H1 (cell line): ENCODE measurements at regions not wholly inside any gene's neighbourhood (a gene's known extent, or its start where the extent isn't known, plus 50 kb on each side); places are given as distances from the start of the nearest gene placed in this dataset.

Source experiments
- CTCF ChIA-PET: fragments of 300-600 bp; sonication (Branson Sonifier 250); formaldehyde crosslinking; loops from one replicate; lab custom pipeline; 2021; ENCODE audit not compliant: partially characterized antibody; lab: Charles Lee
- POLR2A ChIA-PET: fragments of 300-600 bp; sonication (Branson Sonifier 250); formaldehyde crosslinking; loops from one replicate; lab custom pipeline; 2021; ENCODE audit warnings: inconsistent platforms; ENCODE audit not compliant: partially characterized antibody; lab: Charles Lee
- DNase-seq, 2 experiments: peaks; one replicate each; pipeline versions ENCODE4 v3.0.0 to v3.0.0-alpha.2; 2010 to 2022; ENCODE audit warnings: low spot score in 2 of 2, low read depth in 1 of 2, mixed read lengths in 1 of 2
- FAIRE-seq: peaks from 2 replicates; lab custom pipeline; 2011; peaks lifted over from hg19 to GRCh38; lab: Jason Lieb, UNC
- H2AFZ ChIP-seq: 2 replicates; pipeline ENCODE4 v1.8.1; 2012; ENCODE audit warnings: low read length, inconsistent platforms
- H2AK5ac ChIP-seq: 2 replicates; pipeline ENCODE4 v1.6.1; 2013; ENCODE audit warnings: low read depth, low read length
- H2BK120ac ChIP-seq: replicated peaks from 2 replicates; pipeline ENCODE3; 2013; ENCODE audit warnings: low read depth, low read length, inconsistent platforms
- H2BK12ac ChIP-seq: 2 replicates; pipeline ENCODE4 v1.6.1; 2013; ENCODE audit warnings: low read depth, low read length
- H2BK15ac ChIP-seq: 2 replicates; pipeline ENCODE4 v1.6.1; 2013; ENCODE audit warnings: low read length
- H2BK20ac ChIP-seq: 2 replicates; pipeline ENCODE4 v1.6.1; 2013; ENCODE audit warnings: low read length
- H2BK5ac ChIP-seq: 2 replicates; pipeline ENCODE4 v1.6.1; 2013; ENCODE audit warnings: low read depth, low read length
- H3K14ac ChIP-seq: 2 replicates; pipeline ENCODE4 v1.6.1; 2013; ENCODE audit warnings: inconsistent platforms; ENCODE audit not compliant: insufficient read length
- H3K18ac ChIP-seq: 2 replicates; pipeline ENCODE4 v1.6.1; 2013; ENCODE audit warnings: low read length; ENCODE audit errors: extremely low read depth
- H3K23ac ChIP-seq: 2 replicates; pipeline ENCODE4 v1.6.1; 2013; ENCODE audit warnings: inconsistent platforms; ENCODE audit not compliant: insufficient read length
- H3K23me2 ChIP-seq: 2 replicates; pipeline ENCODE4 v1.6.1; 2013; ENCODE audit warnings: low read depth, low read length
- H3K27ac ChIP-seq: 2 replicates; pipeline ENCODE4 v1.6.1; 2011; ENCODE audit warnings: low read depth, low read length, inconsistent platforms
- H3K27me3 ChIP-seq, 4 experiments: replicated peaks in 1 of 4; 1 replicate in 1 of 4; 2 replicates in 3 of 4; pipeline versions ENCODE4 v1.6.1 to v1.8.1; 2011 to 2013; ENCODE audit warnings: low read length in 3 of 4, mild to moderate bottlenecking in 3 of 4, inconsistent platforms in 2 of 4, mixed read lengths in 2 of 4, moderate library complexity in 1 of 4; ENCODE audit not compliant: control insufficient read depth in 3 of 4, insufficient read depth in 3 of 4; ENCODE audit errors: extremely low read depth in 1 of 4
- H3K36me3 ChIP-seq, 4 experiments: 2 replicates each; pipeline versions ENCODE4 v1.6.1 to v1.8.1; 2011 to 2013; ENCODE audit warnings: mild to moderate bottlenecking in 4 of 4, low read length in 3 of 4, moderate library complexity in 2 of 4, control low read depth in 1 of 4, inconsistent platforms in 1 of 4; ENCODE audit not compliant: insufficient read depth in 4 of 4, control insufficient read depth in 2 of 4
- H3K4ac ChIP-seq: replicated peaks from 2 replicates; pipeline ENCODE3; 2013; ENCODE audit warnings: low read length, low read depth, mixed read lengths, inconsistent platforms; ENCODE audit not compliant: insufficient read length
- H3K4me1 ChIP-seq, 4 experiments: replicated peaks in 1 of 4; 1 replicate in 1 of 4; 2 replicates in 3 of 4; pipeline versions ENCODE4 v1.6.1 to v1.8.1; 2011 to 2013; ENCODE audit warnings: low read length in 3 of 4, inconsistent platforms in 2 of 4, mixed read lengths in 1 of 4; ENCODE audit not compliant: insufficient read depth in 4 of 4, control insufficient read depth in 3 of 4
- H3K4me2 ChIP-seq, 2 experiments: 2 replicates each; pipeline versions ENCODE4 v1.6.1 to v1.8.1; 2011 to 2013; ENCODE audit warnings: low read depth in 2 of 2, low read length in 2 of 2, control low read depth in 1 of 2, inconsistent platforms in 1 of 2, mild to moderate bottlenecking in 1 of 2; ENCODE audit not compliant: insufficient read depth in 1 of 2
- H3K4me3 ChIP-seq, 4 experiments: fragments of 200-600, 300-600 bp in 1 of 4; sonication (generic), shearing (Covaris generic), sonication (Bioruptor Twin) in 1 of 4; 2 replicates each; pipeline versions ENCODE4 v1.5.1 to v1.8.1; 2011 to 2016; ENCODE audit warnings: low read length in 4 of 4, low read depth in 3 of 4, control low read depth in 2 of 4, inconsistent platforms in 2 of 4, mild to moderate bottlenecking in 2 of 4, mixed read lengths in 1 of 4, moderate library complexity in 1 of 4; ENCODE audit not compliant: insufficient read depth in 2 of 4; ENCODE audit errors: extremely low read depth in 1 of 4
- H3K56ac ChIP-seq: replicated peaks from 2 replicates; pipeline ENCODE3; 2013; ENCODE audit warnings: low read depth, mild to moderate bottlenecking, mixed read lengths, low read length, inconsistent platforms; ENCODE audit not compliant: insufficient read length
- H3K79me1 ChIP-seq: 2 replicates; pipeline ENCODE4 v1.6.1; 2013; ENCODE audit warnings: low read depth, low read length, control low read depth
- H3K79me2 ChIP-seq, 2 experiments: 2 replicates each; pipeline versions ENCODE4 v1.6.1 to v1.8.1; 2012 to 2013; ENCODE audit warnings: low read length in 2 of 2, mild to moderate bottlenecking in 2 of 2, inconsistent platforms in 1 of 2; ENCODE audit not compliant: insufficient read depth in 2 of 2, control insufficient read depth in 1 of 2
- H3K9ac ChIP-seq, 4 experiments: replicated peaks in 1 of 4; 1 replicate in 1 of 4; 2 replicates in 3 of 4; pipeline versions ENCODE4 v1.6.1 to v1.8.1; 2011 to 2013; ENCODE audit warnings: low read depth in 3 of 4, low read length in 3 of 4, control low read depth in 2 of 4, mild to moderate bottlenecking in 2 of 4, moderate library complexity in 2 of 4, inconsistent platforms in 1 of 4; ENCODE audit errors: extremely low read depth in 1 of 4
- H3K9me3 ChIP-seq, 2 experiments: 2 replicates each; pipeline versions ENCODE4 v1.6.1 to v1.8.1; 2012 to 2013; ENCODE audit warnings: mild to moderate bottlenecking in 2 of 2, moderate library complexity in 2 of 2, control low read depth in 1 of 2, inconsistent platforms in 1 of 2, low read depth in 1 of 2, low read length in 1 of 2, mixed read lengths in 1 of 2; ENCODE audit not compliant: insufficient read depth in 2 of 2
- H4K20me1 ChIP-seq, 2 experiments: replicated peaks in 1 of 2; 2 replicates each; pipeline versions ENCODE3 to v1.8.1; 2011 to 2013; ENCODE audit warnings: inconsistent platforms in 2 of 2, low read length in 2 of 2, mild to moderate bottlenecking in 1 of 2; ENCODE audit not compliant: insufficient read depth in 2 of 2, control insufficient read depth in 1 of 2
- H4K5ac ChIP-seq: 2 replicates; pipeline ENCODE4 v1.6.1; 2013; ENCODE audit warnings: low read length, low read depth, mixed read lengths, inconsistent platforms; ENCODE audit not compliant: insufficient read length
- H4K8ac ChIP-seq: 2 replicates; pipeline ENCODE4 v1.8.0; 2013; ENCODE audit warnings: mild to moderate bottlenecking, moderate library complexity, low read length, inconsistent platforms; ENCODE audit not compliant: insufficient read depth; ENCODE audit errors: extremely low read depth
- H4K91ac ChIP-seq: replicated peaks from 2 replicates; pipeline ENCODE3; 2013; ENCODE audit warnings: low read length, mixed read lengths, inconsistent platforms; ENCODE audit not compliant: insufficient read length
- ASH2L ChIP-seq: fragments of 200-600, 300-600 bp; sonication (generic); IDR thresholded peaks from one replicate; pipeline ENCODE4 v1.7.1; 2017; ENCODE audit warnings: low read length
- CREB1 ChIP-seq: IDR thresholded peaks from 2 replicates; pipeline ENCODE4 v1.6.1; 2012; ENCODE audit warnings: inconsistent platforms
- EGR1 ChIP-seq: IDR thresholded peaks from 2 replicates; pipeline ENCODE4 v1.6.1; 2011; ENCODE audit warnings: low read depth, low read length, borderline replicate concordance
- EZH2 ChIP-seq: fragments of 200-600 bp; sonication (generic); IDR thresholded peaks from 2 replicates; pipeline ENCODE4 v1.7.1; 2012; ENCODE audit warnings: low read depth, mild to moderate bottlenecking, moderate library complexity, low read length, inconsistent platforms; ENCODE audit not compliant: severe bottlenecking
- KDM4A ChIP-seq: IDR thresholded peaks from one replicate; pipeline ENCODE4 v1.7.1; 2012; ENCODE audit warnings: low read depth, mild to moderate bottlenecking, moderate library complexity, low read length, inconsistent platforms; ENCODE audit not compliant: severe bottlenecking
- RAD21 ChIP-seq, 2 experiments: IDR thresholded peaks in 1 of 2; conservative IDR thresholded peaks in 1 of 2; 2 replicates each; pipeline ENCODE4 v1.6.1; 2011; ENCODE audit warnings: low read depth in 2 of 2, low read length in 2 of 2, improper control_type of control experiment in 1 of 2, inconsistent platforms in 1 of 2, mild to moderate bottlenecking in 1 of 2, moderate library complexity in 1 of 2
- RFX5 ChIP-seq: IDR thresholded peaks from 2 replicates; pipeline ENCODE4 v1.6.1; 2011; ENCODE audit warnings: low read depth, low read length, improper control_type of control experiment, borderline replicate concordance
- SIRT6 ChIP-seq: IDR thresholded peaks from one replicate; pipeline ENCODE4 v1.7.1; 2012; ENCODE audit warnings: low read length, inconsistent platforms
- SP4 ChIP-seq: IDR thresholded peaks from 2 replicates; pipeline ENCODE4 v1.6.1; 2012; ENCODE audit warnings: low read length, inconsistent platforms
- TAF1 ChIP-seq: IDR thresholded peaks from 2 replicates; pipeline ENCODE4 v1.6.1; 2011; ENCODE audit warnings: mild to moderate bottlenecking, low read depth, low read length
- TBP ChIP-seq: IDR thresholded peaks from 2 replicates; pipeline ENCODE4 v1.6.1; 2011; ENCODE audit warnings: low read depth, low read length, improper control_type of control experiment
- ZNF274 ChIP-seq: IDR thresholded peaks from 2 replicates; pipeline ENCODE4 v1.7.0; 2012; ENCODE audit warnings: low read length, borderline replicate concordance; ENCODE audit errors: extremely low read depth
- WGBS, 2 experiments: shearing (Covaris generic) in 1 of 2; methylation state at CpG; one replicate each; pipeline versions ENCODE4 v1.1.6 to v1.1.7; 2013 to 2015; ENCODE audit warnings: low lambda C conversion rate in 2 of 2, mixed read lengths in 2 of 2, inconsistent platforms in 1 of 2, low coverage in 1 of 2, missing lambda C conversion rate in 1 of 2; ENCODE audit not compliant: insufficient replicate concordance in 2 of 2, insufficient coverage in 1 of 2, insufficient read length in 1 of 2; ENCODE audit errors: extremely low coverage in 1 of 2, missing lambda C conversion rate in 1 of 2; 5-methylcytosine and 5-hydroxymethylcytosine counted together

DNA sequence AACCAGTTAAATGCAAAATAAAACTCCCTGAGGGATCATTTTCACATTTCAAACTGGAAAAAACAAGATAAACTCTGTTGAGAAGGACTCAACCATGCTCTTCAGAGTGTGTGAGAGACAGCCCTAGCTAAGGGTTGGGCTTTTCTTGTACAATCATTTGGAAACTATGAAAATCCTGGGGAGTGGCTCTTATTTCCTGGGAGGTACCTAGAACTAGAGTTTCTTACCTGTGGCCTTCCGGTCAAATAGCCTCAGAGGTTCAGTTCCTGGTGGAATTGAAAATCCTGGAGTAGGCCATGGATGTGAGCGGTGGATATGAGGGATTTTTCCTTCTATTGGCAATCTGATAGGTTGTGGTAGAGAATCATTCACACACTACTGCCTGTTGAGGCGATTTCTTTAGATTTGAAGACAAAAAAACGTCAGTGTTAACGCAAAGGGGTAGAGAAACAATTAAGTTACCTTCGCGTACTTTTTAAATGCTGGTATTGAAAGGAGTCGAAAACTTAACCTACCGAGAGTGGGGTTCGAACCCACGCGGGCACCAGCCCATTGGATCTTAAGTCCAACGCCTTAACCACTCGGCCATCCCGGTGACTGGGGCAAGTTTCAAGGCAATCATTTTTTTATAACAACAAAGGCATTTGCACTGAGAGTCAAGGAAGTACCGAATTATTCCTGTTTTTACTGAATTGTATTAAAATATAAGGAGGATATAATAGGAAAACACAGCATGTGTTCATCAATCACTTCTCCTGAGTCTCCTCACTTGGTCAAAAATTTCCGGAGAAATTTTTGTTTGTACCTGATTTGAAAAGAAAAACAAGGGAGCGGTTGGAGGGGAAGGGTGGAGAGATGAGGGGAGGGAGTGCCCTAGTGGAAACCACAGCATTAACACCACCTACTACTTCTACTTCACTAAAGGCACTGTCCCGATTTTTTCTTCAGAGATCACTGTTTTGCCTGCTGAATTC, 191.3 kb downstream of the OR2B2 start:
- DNase-seq = peak; percentile 84 to 90
- no peak for TF ChIP-seq TAF1
- TF ChIP-seq ASH2L = peak; percentile 89
- TF ChIP-seq EGR1 = no peak
- no peak; a peak in 2 of 4 replicates for TF ChIP-seq RAD21 (IDR thresholded peaks at IDR 0.05 in 1 of 2, conservative IDR thresholded peaks at IDR 0.05 in 1 of 2; ENCODE audit: low read depth in 2 of 2, low read length in 2 of 2)
- TF ChIP-seq CREB1 = no peak
- TF ChIP-seq RFX5 = no peak
- TF ChIP-seq KDM4A = no peak
- TF ChIP-seq SP4 = no peak
- no peak for TF ChIP-seq ZNF274
- TF ChIP-seq TBP = peak; percentile 100
- TF ChIP-seq SIRT6 = no peak
- TF ChIP-seq EZH2 = no peak

More for the DNA sequence above, 191.3 kb downstream of the OR2B2 start:
- H3K4ac ChIP-seq = no peak overlapping the region
- H2BK12ac ChIP-seq = no peak overlapping the region
- H3K4me2 ChIP-seq = peak overlapping the region; percentile 60 to 83
- H3K9ac ChIP-seq = no peak overlapping the region
- ChIA-PET POLR2A (no interaction called here), CTCF (interaction anchor here (0.7 kb wide), 1 partner anchor 9 kb away, joined by 3 read pairs; no protein-coding TSS in a partner anchor)
- WGBS, 2 experiments = 15% methylated on average over 19 of the region's 19 CpGs; no CpG with 5 or more reads in 1 of the 2 experiments
- no peaks in the 10 kb centered on the region for H4K20me1 ChIP-seq
- no peaks in the 10 kb centered on the region for H3K79me1 ChIP-seq
- no peak overlapping the region for H3K27ac ChIP-seq
- H2BK20ac ChIP-seq = no peak overlapping the region
- no peaks in the 10 kb centered on the region for H3K9me3 ChIP-seq
- H4K8ac ChIP-seq = no peak overlapping the region
- no peak overlapping the region for H3K18ac ChIP-seq
- H3K14ac ChIP-seq = no peak overlapping the region
- no peaks in the 10 kb centered on the region for H3K36me3 ChIP-seq
- H3K4me1 ChIP-seq = peaks cover 0 to 2% (median 0%) of the 10 kb centered on the region in 4 experiments; a peak in 1 of 7 replicates
- no peaks in the 10 kb centered on the region for H3K79me2 ChIP-seq
- no peak overlapping the region for H2BK15ac ChIP-seq
- no peak overlapping the region for H2BK5ac ChIP-seq
- H3K4me3 ChIP-seq = peak overlapping the region; percentile 37 to 75 (median 52); a peak in 7 of 8 replicates
- no peak overlapping the region for H3K56ac ChIP-seq
- H2BK120ac ChIP-seq = no peak overlapping the region
- no peak overlapping the region for H4K91ac ChIP-seq
- H3K23ac ChIP-seq = no peak overlapping the region
- H4K5ac ChIP-seq = no peak overlapping the region
- peaks cover 4% of the 10 kb centered on the region; the same call in 1 of the 2 replicates for H3K23me2 ChIP-seq
- H3K27me3 ChIP-seq = no peaks in the 10 kb centered on the region; a peak in 1 of 7 replicates
- H2AFZ ChIP-seq = peak overlapping the region; percentile 73; the same call in 1 of the 2 replicates
- peak; percentile 88 for FAIRE-seq
- no peak overlapping the region for H2AK5ac ChIP-seq
